ENCODE measurements at regions not wholly inside any gene's neighbourhood (a gene's known extent, or its start where the extent isn't known, plus 50 kb on each side); places are given as distances from the start of the nearest gene placed in this dataset.

- no peaks in the 10 kb centered on the region for H3K9me3 ChIP-seq (ENCODE audit: control insufficient read depth, low read length, poor library complexity, severe bottlenecking)
- no peak overlapping the region for H3K27ac Mint-ChIP-seq
- no peak overlapping the region for H3K4me3 Mint-ChIP-seq
- no peak for DNase-seq
- H3K4me1 Mint-ChIP-seq: no peaks in the 10 kb centered on the region
- H3K27me3 Mint-ChIP-seq: no peaks in the 10 kb centered on the region
- H3K36me3 Mint-ChIP-seq (ENCODE audit: low read depth): no peaks in the 10 kb centered on the region
- ATAC-seq: no peak
These were observed 298.8 kb upstream of the NOCT start for GRCh38 chr4:138716559-138717335.

- no peaks in the 10 kb centered on the region for H3K36me3 Mint-ChIP-seq (ENCODE audit: low read depth)
- no peak for ATAC-seq
- H3K9me3 ChIP-seq (ENCODE audit: control insufficient read depth, low read length, poor library complexity, severe bottlenecking): no peaks in the 10 kb centered on the region
- DNase-seq: no peak
- no peak overlapping the region for H3K27ac Mint-ChIP-seq
- H3K4me3 Mint-ChIP-seq: no peak overlapping the region
- no peaks in the 10 kb centered on the region for H3K4me1 Mint-ChIP-seq
- H3K27me3 Mint-ChIP-seq: peaks cover 9% of the 10 kb centered on the region
These were observed 305.3 kb upstream of the NOCT start for GRCh38 chr4:138710297-138710696.

GRCh38 chr4:138709859-138710258 is 305.7 kb upstream of the NOCT start:
- no peak overlapping the region for H3K4me3 Mint-ChIP-seq

GRCh38 chr4:138707746-138708677 is 307.6 kb upstream of the NOCT start:
- no peaks in the 10 kb centered on the region for H3K9me3 ChIP-seq (ENCODE audit: control insufficient read depth, low read length, poor library complexity, severe bottlenecking)
- DNase-seq: no peak
- peaks cover 14% of the 10 kb centered on the region for H3K27me3 Mint-ChIP-seq
- no peak overlapping the region for H3K4me3 Mint-ChIP-seq
- H3K4me1 Mint-ChIP-seq: no peaks in the 10 kb centered on the region
- ATAC-seq: no peak
- no peak overlapping the region for H3K27ac Mint-ChIP-seq
- no peaks in the 10 kb centered on the region for H3K36me3 Mint-ChIP-seq (ENCODE audit: low read depth)

More at GRCh38 chr4:138709859-138710258, 305.7 kb upstream of the NOCT start:
- Mint-ChIP-seq H3K27ac (no peak overlapping the region), H3K27me3 (peaks cover 9% of the 10 kb centered on the region), H3K36me3 (ENCODE audit: low read depth) (no peaks in the 10 kb centered on the region), H3K4me1 (no peaks in the 10 kb centered on the region)
- H3K9me3 ChIP-seq (ENCODE audit: control insufficient read depth, low read length, poor library complexity, severe bottlenecking): no peaks in the 10 kb centered on the region
- ATAC-seq (no peak), DNase-seq (no peak)

GRCh38 chr4:138706201-138706600 is 309.4 kb upstream of the NOCT start:
- DNase-seq (no peak), ATAC-seq (no peak)
- Mint-ChIP-seq H3K4me1 (no peaks in the 10 kb centered on the region), H3K36me3 (ENCODE audit: low read depth) (no peaks in the 10 kb centered on the region), H3K4me3 (no peak overlapping the region), H3K27ac (no peak overlapping the region), H3K27me3 (peaks cover 14% of the 10 kb centered on the region)
- no peaks in the 10 kb centered on the region for H3K9me3 ChIP-seq (ENCODE audit: control insufficient read depth, low read length, poor library complexity, severe bottlenecking)

- no peak for DNase-seq
- no peaks in the 10 kb centered on the region for H3K36me3 Mint-ChIP-seq (ENCODE audit: low read depth)
- H3K4me1 Mint-ChIP-seq: no peaks in the 10 kb centered on the region
- H3K4me3 Mint-ChIP-seq: no peak overlapping the region
- no peak overlapping the region for H3K27ac Mint-ChIP-seq
- peaks cover 16% of the 10 kb centered on the region for H3K27me3 Mint-ChIP-seq
- no peak for ATAC-seq
- H3K9me3 ChIP-seq (ENCODE audit: control insufficient read depth, low read length, poor library complexity, severe bottlenecking): no peaks in the 10 kb centered on the region
These were observed 313.3 kb upstream of the NOCT start for GRCh38 chr4:138702190-138702824.

- DNase-seq (no peak), ATAC-seq (no peak)
- no peaks in the 10 kb centered on the region for H3K36me3 Mint-ChIP-seq (ENCODE audit: low read depth)
- peaks cover 24% of the 10 kb centered on the region for H3K27me3 Mint-ChIP-seq
- H3K4me1 Mint-ChIP-seq: peaks cover 2% of the 10 kb centered on the region
- H3K27ac Mint-ChIP-seq: no peak overlapping the region
- no peak overlapping the region for H3K4me3 Mint-ChIP-seq
- H3K9me3 ChIP-seq (ENCODE audit: control insufficient read depth, low read length, poor library complexity, severe bottlenecking): no peaks in the 10 kb centered on the region
These were observed 316.9 kb upstream of the NOCT start for GRCh38 chr4:138698641-138699040.

GRCh38 chr4:138697851-138698250 is 317.7 kb upstream of the NOCT start:
- no peak for ATAC-seq
- H3K9me3 ChIP-seq (ENCODE audit: control insufficient read depth, low read length, poor library complexity, severe bottlenecking): no peaks in the 10 kb centered on the region
- no peaks in the 10 kb centered on the region for H3K36me3 Mint-ChIP-seq (ENCODE audit: low read depth)
- H3K27me3 Mint-ChIP-seq: peaks cover 20% of the 10 kb centered on the region
- peaks cover 2% of the 10 kb centered on the region for H3K4me1 Mint-ChIP-seq
- no peak overlapping the region for H3K27ac Mint-ChIP-seq
- H3K4me3 Mint-ChIP-seq: no peak overlapping the region
- DNase-seq: no peak

GRCh38 chr4:138696771-138697170 is 318.8 kb upstream of the NOCT start:
- ATAC-seq: no peak
- no peak overlapping the region for H3K27ac Mint-ChIP-seq

GRCh38 chr4:138696058-138696457 is 319.5 kb upstream of the NOCT start:
- no peak overlapping the region for H3K4me3 Mint-ChIP-seq
- H3K27me3 Mint-ChIP-seq: peaks cover 20% of the 10 kb centered on the region
- H3K36me3 Mint-ChIP-seq (ENCODE audit: low read depth): no peaks in the 10 kb centered on the region
- no peak for ATAC-seq
- DNase-seq: no peak
- H3K4me1 Mint-ChIP-seq: peaks cover 2% of the 10 kb centered on the region
- H3K27ac Mint-ChIP-seq: no peak overlapping the region
- H3K9me3 ChIP-seq (ENCODE audit: control insufficient read depth, low read length, poor library complexity, severe bottlenecking): no peaks in the 10 kb centered on the region

More at GRCh38 chr4:138696771-138697170, 318.8 kb upstream of the NOCT start:
- H3K9me3 ChIP-seq (ENCODE audit: control insufficient read depth, low read length, poor library complexity, severe bottlenecking): no peaks in the 10 kb centered on the region
- Mint-ChIP-seq H3K4me1 (peaks cover 2% of the 10 kb centered on the region), H3K36me3 (ENCODE audit: low read depth) (no peaks in the 10 kb centered on the region), H3K27me3 (peaks cover 20% of the 10 kb centered on the region), H3K4me3 (no peak overlapping the region)
- no peak for DNase-seq

GRCh38 chr4:138693526-138693925 is 322.1 kb upstream of the NOCT start:
- Mint-ChIP-seq H3K27me3 (peaks cover 26% of the 10 kb centered on the region), H3K36me3 (ENCODE audit: low read depth) (no peaks in the 10 kb centered on the region), H3K27ac (no peak overlapping the region), H3K4me1 (peaks cover 2% of the 10 kb centered on the region), H3K4me3 (no peak overlapping the region)
- ATAC-seq (no peak), DNase-seq (no peak)
- H3K9me3 ChIP-seq (ENCODE audit: control insufficient read depth, low read length, poor library complexity, severe bottlenecking): no peaks in the 10 kb centered on the region

- no peak for ATAC-seq
- no peak overlapping the region for H3K27ac Mint-ChIP-seq
- H3K36me3 Mint-ChIP-seq (ENCODE audit: low read depth): no peaks in the 10 kb centered on the region
- peaks cover 24% of the 10 kb centered on the region for H3K27me3 Mint-ChIP-seq
- no peak for DNase-seq
- H3K4me1 Mint-ChIP-seq: peaks cover 2% of the 10 kb centered on the region
- H3K4me3 Mint-ChIP-seq: no peak overlapping the region
- H3K9me3 ChIP-seq (ENCODE audit: control insufficient read depth, low read length, poor library complexity, severe bottlenecking): no peaks in the 10 kb centered on the region
These were observed 323.2 kb upstream of the NOCT start for GRCh38 chr4:138692411-138692810.

GRCh38 chr4:138689593-138689992 is 326.0 kb upstream of the NOCT start:
- Mint-ChIP-seq H3K27me3 (peaks cover 27% of the 10 kb centered on the region), H3K4me1 (no peaks in the 10 kb centered on the region), H3K27ac (no peak overlapping the region), H3K4me3 (no peak overlapping the region), H3K36me3 (ENCODE audit: low read depth) (no peaks in the 10 kb centered on the region)
- no peaks in the 10 kb centered on the region for H3K9me3 ChIP-seq (ENCODE audit: control insufficient read depth, low read length, poor library complexity, severe bottlenecking)
- DNase-seq (no peak), ATAC-seq (no peak)
